ENCODE measurements at regions not wholly inside any gene's neighbourhood (a gene's known extent, or its start where the extent isn't known, plus 50 kb on each side); places are given as distances from the start of the nearest gene placed in this dataset.

DNA sequence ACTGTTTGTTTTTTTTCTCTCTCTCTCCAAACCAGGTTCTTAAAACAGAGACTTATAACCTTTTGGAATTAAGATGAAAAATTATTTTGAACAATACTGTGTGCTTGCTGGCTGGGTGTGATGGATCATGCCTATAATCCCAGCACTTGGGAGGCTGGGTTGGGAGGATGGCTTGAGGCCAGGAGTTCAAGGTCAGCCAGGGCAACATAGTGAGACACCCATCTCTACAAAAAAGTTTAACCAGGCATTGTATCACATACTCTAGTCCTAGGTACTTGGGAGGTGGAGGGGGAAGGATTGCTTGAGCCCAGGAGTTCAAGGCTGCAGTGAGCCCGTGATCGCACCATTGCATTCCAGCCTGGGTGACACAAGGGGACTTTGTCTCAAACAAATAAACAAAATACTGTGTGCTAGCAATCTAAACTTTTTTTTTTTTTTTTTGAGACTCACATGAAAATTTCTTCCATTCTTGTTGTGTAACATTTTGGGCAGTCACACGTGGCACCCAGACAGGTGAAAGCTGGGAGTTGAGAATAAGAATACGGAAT, 379.6 kb downstream of the ETNK1 start:
- WGBS (ENCODE audit: extremely low coverage, insufficient coverage, low lambda C conversion rate): no CpG with 5 or more reads among the region's 4 CpGs
- Histone ChIP-seq H3K9ac (ENCODE audit: low read length) (no peak overlapping the region), H2BK5ac (ENCODE audit: low read length) (no peak overlapping the region), H2AK5ac (ENCODE audit: low read length) (no peak overlapping the region), H3K27ac (ENCODE audit: low read depth, low read length) (no peak overlapping the region), H3K79me2 (ENCODE audit: control insufficient read depth, insufficient read depth, low read length) (no peaks in the 10 kb centered on the region), H3K36me3 (ENCODE audit: control insufficient read depth, insufficient read depth, low read length) (no peaks in the 10 kb centered on the region), H3K79me1 (ENCODE audit: low read length) (no peaks in the 10 kb centered on the region), H3K4me1 (ENCODE audit: control insufficient read depth, low read depth, low read length) (no peaks in the 10 kb centered on the region), H3K18ac (ENCODE audit: low read length) (no peak overlapping the region), H3K23ac (ENCODE audit: low read length) (no peak overlapping the region), H2BK120ac (ENCODE audit: low read depth, low read length) (no peak overlapping the region), H3K4me3 (ENCODE audit: low read length) (no peak overlapping the region), H2BK15ac (replicated peaks; ENCODE audit: low read depth) (no peak overlapping the region), H3K4me2 (ENCODE audit: low read length) (no peak overlapping the region), H4K5ac (ENCODE audit: low read length) (no peak overlapping the region), H3K4ac (ENCODE audit: low read depth, low read length) (no peak overlapping the region), H3K27me3 (ENCODE audit: insufficient read depth, low read length, poor library complexity) (no peaks in the 10 kb centered on the region), H3K56ac (ENCODE audit: low read length) (no peak overlapping the region), H4K8ac (ENCODE audit: low read depth, low read length) (no peak overlapping the region)
- no peak for DNase-seq

- no CpG with 5 or more reads among the region's 2 CpGs for WGBS (ENCODE audit: extremely low coverage, insufficient coverage, low lambda C conversion rate)
Measured at GRCh38 chr12:23005387-23005786, 380.4 kb downstream of the ETNK1 start.

GRCh38 chr12:23006413-23006812, 381.4 kb downstream of the ETNK1 start:
- H3K18ac ChIP-seq (ENCODE audit: low read length): no peak overlapping the region
- no peak for DNase-seq
- H3K4me3 ChIP-seq (ENCODE audit: low read length): no peak overlapping the region
- H2BK120ac ChIP-seq (ENCODE audit: low read depth, low read length): no peak overlapping the region
- H3K27me3 ChIP-seq (ENCODE audit: insufficient read depth, low read length, poor library complexity): no peaks in the 10 kb centered on the region
- H3K4ac ChIP-seq (ENCODE audit: low read depth, low read length): no peak overlapping the region
- H4K8ac ChIP-seq (ENCODE audit: low read depth, low read length): no peak overlapping the region
- H3K79me2 ChIP-seq (ENCODE audit: control insufficient read depth, insufficient read depth, low read length): no peaks in the 10 kb centered on the region
- H4K5ac ChIP-seq (ENCODE audit: low read length): no peak overlapping the region
- H2BK5ac ChIP-seq (ENCODE audit: low read length): no peak overlapping the region
- H3K36me3 ChIP-seq (ENCODE audit: control insufficient read depth, insufficient read depth, low read length): no peaks in the 10 kb centered on the region
- WGBS (ENCODE audit: extremely low coverage, insufficient coverage, low lambda C conversion rate): no CpG with 5 or more reads among the region's 2 CpGs
- no peak overlapping the region for H2AK5ac ChIP-seq (ENCODE audit: low read length)
- H3K56ac ChIP-seq (ENCODE audit: low read length): no peak overlapping the region
- H3K79me1 ChIP-seq (ENCODE audit: low read length): no peaks in the 10 kb centered on the region
- H3K9ac ChIP-seq (ENCODE audit: low read length): no peak overlapping the region
- no peak overlapping the region for H2BK15ac ChIP-seq (replicated peaks; ENCODE audit: low read depth)
- no peak overlapping the region for H3K27ac ChIP-seq (ENCODE audit: low read depth, low read length)
- no peaks in the 10 kb centered on the region for H3K4me1 ChIP-seq (ENCODE audit: control insufficient read depth, low read depth, low read length)
- H3K4me2 ChIP-seq (ENCODE audit: low read length): no peak overlapping the region
- H3K23ac ChIP-seq (ENCODE audit: low read length): no peak overlapping the region

More at GRCh38 chr12:23005387-23005786, 380.4 kb downstream of the ETNK1 start:
- Histone ChIP-seq H3K4me2 (ENCODE audit: low read length) (no peak overlapping the region), H2BK120ac (ENCODE audit: low read depth, low read length) (no peak overlapping the region), H3K36me3 (ENCODE audit: control insufficient read depth, insufficient read depth, low read length) (no peaks in the 10 kb centered on the region), H3K4ac (ENCODE audit: low read depth, low read length) (no peak overlapping the region), H3K56ac (ENCODE audit: low read length) (no peak overlapping the region), H3K23ac (ENCODE audit: low read length) (no peak overlapping the region), H3K27me3 (ENCODE audit: insufficient read depth, low read length, poor library complexity) (no peaks in the 10 kb centered on the region), H2BK5ac (ENCODE audit: low read length) (no peak overlapping the region), H4K5ac (ENCODE audit: low read length) (no peak overlapping the region), H3K18ac (ENCODE audit: low read length) (no peak overlapping the region), H3K9ac (ENCODE audit: low read length) (no peak overlapping the region), H3K79me2 (ENCODE audit: control insufficient read depth, insufficient read depth, low read length) (no peaks in the 10 kb centered on the region), H2BK15ac (replicated peaks; ENCODE audit: low read depth) (no peak overlapping the region), H3K27ac (ENCODE audit: low read depth, low read length) (no peak overlapping the region), H4K8ac (ENCODE audit: low read depth, low read length) (no peak overlapping the region), H3K79me1 (ENCODE audit: low read length) (no peaks in the 10 kb centered on the region), H3K4me3 (ENCODE audit: low read length) (no peak overlapping the region), H3K4me1 (ENCODE audit: control insufficient read depth, low read depth, low read length) (no peaks in the 10 kb centered on the region), H2AK5ac (ENCODE audit: low read length) (no peak overlapping the region)
- DNase-seq: no peak

GRCh38 chr12:23008623-23009022, 383.7 kb downstream of the ETNK1 start:
- H2BK5ac ChIP-seq (ENCODE audit: low read length): no peak overlapping the region
- H3K18ac ChIP-seq (ENCODE audit: low read length): no peak overlapping the region
- no peak overlapping the region for H3K4ac ChIP-seq (ENCODE audit: low read depth, low read length)
- H3K36me3 ChIP-seq (ENCODE audit: control insufficient read depth, insufficient read depth, low read length): no peaks in the 10 kb centered on the region
- H3K4me2 ChIP-seq (ENCODE audit: low read length): no peak overlapping the region
- no peak overlapping the region for H2BK120ac ChIP-seq (ENCODE audit: low read depth, low read length)
- H3K27ac ChIP-seq (ENCODE audit: low read depth, low read length): no peak overlapping the region
- no peak overlapping the region for H4K8ac ChIP-seq (ENCODE audit: low read depth, low read length)
- H2AK5ac ChIP-seq (ENCODE audit: low read length): no peak overlapping the region
- H3K4me1 ChIP-seq (ENCODE audit: control insufficient read depth, low read depth, low read length): no peaks in the 10 kb centered on the region
- H3K27me3 ChIP-seq (ENCODE audit: insufficient read depth, low read length, poor library complexity): no peaks in the 10 kb centered on the region
- no CpG with 5 or more reads among the region's 5 CpGs for WGBS (ENCODE audit: extremely low coverage, insufficient coverage, low lambda C conversion rate)
- no peak overlapping the region for H3K56ac ChIP-seq (ENCODE audit: low read length)
- no peaks in the 10 kb centered on the region for H3K79me2 ChIP-seq (ENCODE audit: control insufficient read depth, insufficient read depth, low read length)
- no peak overlapping the region for H4K5ac ChIP-seq (ENCODE audit: low read length)
- no peak for DNase-seq
- H3K4me3 ChIP-seq (ENCODE audit: low read length): no peak overlapping the region
- H2BK15ac ChIP-seq (replicated peaks; ENCODE audit: low read depth): no peak overlapping the region
- no peak overlapping the region for H3K9ac ChIP-seq (ENCODE audit: low read length)
- H3K79me1 ChIP-seq (ENCODE audit: low read length): no peaks in the 10 kb centered on the region
- no peak overlapping the region for H3K23ac ChIP-seq (ENCODE audit: low read length)

GRCh38 chr12:23014749-23015148, 389.8 kb downstream of the ETNK1 start:
- no peak for DNase-seq
- no peaks in the 10 kb centered on the region for H3K4me1 ChIP-seq (ENCODE audit: control insufficient read depth, low read depth, low read length)
- no peak overlapping the region for H2BK15ac ChIP-seq (replicated peaks; ENCODE audit: low read depth)
- no peak overlapping the region for H3K18ac ChIP-seq (ENCODE audit: low read length)
- no peak overlapping the region for H3K4me2 ChIP-seq (ENCODE audit: low read length)
- no peak overlapping the region for H2AK5ac ChIP-seq (ENCODE audit: low read length)
- no peaks in the 10 kb centered on the region for H3K79me2 ChIP-seq (ENCODE audit: control insufficient read depth, insufficient read depth, low read length)
- no peak overlapping the region for H3K56ac ChIP-seq (ENCODE audit: low read length)
- no peaks in the 10 kb centered on the region for H3K36me3 ChIP-seq (ENCODE audit: control insufficient read depth, insufficient read depth, low read length)
- H2BK5ac ChIP-seq (ENCODE audit: low read length): no peak overlapping the region
- H3K23ac ChIP-seq (ENCODE audit: low read length): no peak overlapping the region
- no peak overlapping the region for H3K4me3 ChIP-seq (ENCODE audit: low read length)
- H3K4ac ChIP-seq (ENCODE audit: low read depth, low read length): no peak overlapping the region
- no peak overlapping the region for H4K5ac ChIP-seq (ENCODE audit: low read length)
- no peaks in the 10 kb centered on the region for H3K79me1 ChIP-seq (ENCODE audit: low read length)
- no peak overlapping the region for H3K27ac ChIP-seq (ENCODE audit: low read depth, low read length)
- H2BK120ac ChIP-seq (ENCODE audit: low read depth, low read length): no peak overlapping the region
- H3K9ac ChIP-seq (ENCODE audit: low read length): no peak overlapping the region
- H3K27me3 ChIP-seq (ENCODE audit: insufficient read depth, low read length, poor library complexity): no peaks in the 10 kb centered on the region
- no peak overlapping the region for H4K8ac ChIP-seq (ENCODE audit: low read depth, low read length)

GRCh38 chr12:23025372-23026016, 400.5 kb downstream of the ETNK1 start:
- Histone ChIP-seq H2BK120ac (ENCODE audit: low read depth, low read length) (peak overlapping the region; percentile 28), H3K4me2 (ENCODE audit: low read length) (no peak overlapping the region), H2AK5ac (ENCODE audit: low read length) (no peak overlapping the region), H3K18ac (ENCODE audit: low read length) (no peak overlapping the region), H3K4ac (ENCODE audit: low read depth, low read length) (no peak overlapping the region), H3K79me1 (ENCODE audit: low read length) (no peaks in the 10 kb centered on the region), H3K56ac (ENCODE audit: low read length) (no peak overlapping the region), H4K5ac (ENCODE audit: low read length) (no peak overlapping the region), H3K9ac (ENCODE audit: low read length) (no peak overlapping the region), H3K27ac (ENCODE audit: low read depth, low read length) (peak overlapping the region; percentile 17), H4K8ac (ENCODE audit: low read depth, low read length) (no peak overlapping the region), H3K27me3 (ENCODE audit: insufficient read depth, low read length, poor library complexity) (no peaks in the 10 kb centered on the region), H3K79me2 (ENCODE audit: control insufficient read depth, insufficient read depth, low read length) (no peaks in the 10 kb centered on the region), H3K4me3 (ENCODE audit: low read length) (no peak overlapping the region), H3K36me3 (ENCODE audit: control insufficient read depth, insufficient read depth, low read length) (no peaks in the 10 kb centered on the region), H2BK15ac (replicated peaks; ENCODE audit: low read depth) (no peak overlapping the region), H3K4me1 (ENCODE audit: control insufficient read depth, low read depth, low read length) (peaks cover 13% of the 10 kb centered on the region), H2BK5ac (ENCODE audit: low read length) (no peak overlapping the region), H3K23ac (ENCODE audit: low read length) (no peak overlapping the region)
- DNase-seq: no peak
- no CpG with 5 or more reads among the region's 1 CpG for WGBS (ENCODE audit: extremely low coverage, insufficient coverage, low lambda C conversion rate)

Data from mesendoderm (in vitro differentiated cells).